ENCODE measurements at regions not wholly inside any gene's neighbourhood (a gene's known extent, or its start where the extent isn't known, plus 50 kb on each side); places are given as distances from the start of the nearest gene placed in this dataset.
"Not testable (repeated sequence)": the region's sequence is repeated elsewhere in the genome, so short reads cannot be mapped to it uniquely, and the experiment has no call there.

GRCh38 chr18:1124495-1124894 lies 219.8 kb downstream of the ADCYAP1 start:
- no peak for DNase-seq (ENCODE audit: low read depth in 3 of 3)

- DNase-seq (ENCODE audit: low read depth in 3 of 3) = no peak
Measured at GRCh38 chr18:1133541-1133940, 228.9 kb downstream of the ADCYAP1 start.

- DNase-seq (ENCODE audit: low read depth in 3 of 3) = no peak
Measured at GRCh38 chr18:1147730-1148129, 243.1 kb downstream of the ADCYAP1 start.

- no peak for DNase-seq (ENCODE audit: low read depth in 3 of 3)
Measured at GRCh38 chr18:1149709-1150108, 245.0 kb downstream of the ADCYAP1 start.

GRCh38 chr18:1150344-1150743 lies 245.7 kb downstream of the ADCYAP1 start:
- no peak for DNase-seq (ENCODE audit: low read depth in 3 of 3)

- not testable (repeated sequence) for DNase-seq (ENCODE audit: low read depth in 3 of 3)
Measured at GRCh38 chr18:1152958-1153357, 248.3 kb downstream of the ADCYAP1 start.

- DNase-seq (ENCODE audit: low read depth in 3 of 3) = no peak
Measured at GRCh38 chr18:1173593-1173992, 268.9 kb downstream of the ADCYAP1 start.

- DNase-seq (ENCODE audit: low read depth in 3 of 3) = no peak
Measured at GRCh38 chr18:1177232-1177631, 272.6 kb downstream of the ADCYAP1 start.

- no peak for DNase-seq (ENCODE audit: low read depth in 3 of 3)
Measured at GRCh38 chr18:1191341-1191740, 286.7 kb downstream of the ADCYAP1 start.

GRCh38 chr18:1213126-1213525 lies 308.5 kb downstream of the ADCYAP1 start:
- DNase-seq (ENCODE audit: low read depth in 3 of 3) = no peak

- DNase-seq (ENCODE audit: low read depth in 3 of 3) = no peak
Measured at GRCh38 chr18:1222880-1223279, 318.2 kb downstream of the ADCYAP1 start.

GRCh38 chr18:1227025-1227424 lies 322.4 kb downstream of the ADCYAP1 start:
- DNase-seq (ENCODE audit: low read depth in 3 of 3) = no peak

- DNase-seq (ENCODE audit: low read depth in 3 of 3) = no peak
Measured at GRCh38 chr18:1229634-1230033, 325.0 kb downstream of the ADCYAP1 start.

GRCh38 chr18:1232867-1233266 lies 328.2 kb downstream of the ADCYAP1 start:
- DNase-seq (ENCODE audit: low read depth in 3 of 3) = no peak

GRCh38 chr18:1240701-1241100 lies 336.0 kb downstream of the ADCYAP1 start:
- no peak for DNase-seq (ENCODE audit: low read depth in 3 of 3)

GRCh38 chr18:1244397-1245122 lies 339.9 kb downstream of the ADCYAP1 start:
- DNase-seq (ENCODE audit: low read depth in 3 of 3) = no peak

GRCh38 chr18:1246827-1247226 lies 342.2 kb downstream of the ADCYAP1 start:
- no peak for DNase-seq (ENCODE audit: low read depth in 3 of 3)

- no peak for DNase-seq (ENCODE audit: low read depth in 3 of 3)
Measured at GRCh38 chr18:1252534-1252933, 347.9 kb downstream of the ADCYAP1 start.

GRCh38 chr18:1252936-1253335 lies 348.3 kb downstream of the ADCYAP1 start:
- no peak for DNase-seq (ENCODE audit: low read depth in 3 of 3)

GRCh38 chr18:1253827-1254226 lies 349.2 kb downstream of the ADCYAP1 start:
- DNase-seq (ENCODE audit: low read depth in 3 of 3) = no peak

GRCh38 chr18:1261054-1261453 lies 356.4 kb downstream of the ADCYAP1 start:
- no peak for DNase-seq (ENCODE audit: low read depth in 3 of 3)

- no peak for DNase-seq (ENCODE audit: low read depth in 3 of 3)
Measured at GRCh38 chr18:1267021-1267420, 362.4 kb downstream of the ADCYAP1 start.

- DNase-seq (ENCODE audit: low read depth in 3 of 3) = no peak
Measured at GRCh38 chr18:1270081-1270480, 365.4 kb downstream of the ADCYAP1 start.

GRCh38 chr18:1273469-1273868 lies 368.8 kb downstream of the ADCYAP1 start:
- no peak for DNase-seq (ENCODE audit: low read depth in 3 of 3)

All from stimulated activated CD4-positive, alpha-beta T cell treated with anti-CD3 and anti-CD28 coated beads, TNF-alpha, amount 100 ng/mL, for 4 hours (primary cell).